ENCODE measurements at regions not wholly inside any gene's neighbourhood (a gene's known extent, or its start where the extent isn't known, plus 50 kb on each side); places are given as distances from the start of the nearest gene placed in this dataset.

GRCh38 chr2:13135856-13136255, 419.1 kb downstream of the TRIB2 start:
- no peak for TF ChIP-seq EZH2 (IDR thresholded peaks at IDR 0.05; ENCODE audit: low read length)
- no peak for TF ChIP-seq CTCF (optimal IDR thresholded peaks at IDR 0.05 in 1 of 3, IDR thresholded peaks at IDR 0.05 in 1 of 3, conservative IDR thresholded peaks at IDR 0.05 in 1 of 3; ENCODE audit: extremely low read depth in 1 of 3, insufficient read depth in 2 of 3, low read length in 3 of 3)
